ENCODE measurements at regions not wholly inside any gene's neighbourhood (a gene's known extent, or its start where the extent isn't known, plus 50 kb on each side); places are given as distances from the start of the nearest gene placed in this dataset.

DNA sequence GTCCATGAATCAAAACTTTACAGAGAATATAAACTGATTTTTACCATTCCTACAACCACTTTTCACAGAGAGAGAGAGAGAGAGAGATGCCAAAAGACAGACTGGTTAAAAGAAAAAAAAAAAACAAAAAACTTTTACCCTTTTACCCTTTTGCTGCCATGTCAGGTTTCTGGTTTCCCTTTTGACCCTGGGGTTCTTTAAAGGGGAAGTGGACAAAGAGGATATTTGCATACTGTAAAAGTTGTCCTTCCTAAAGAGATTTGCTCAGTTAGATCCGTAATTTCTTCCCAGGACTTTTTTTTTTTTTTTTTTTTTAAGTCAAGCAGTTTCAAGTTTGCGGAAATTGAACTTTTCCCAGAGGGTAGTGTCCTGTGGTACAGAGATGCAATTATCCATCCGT is 287.8 kb upstream of the RGS18 start:
- no peak for TF ChIP-seq POLR2A (IDR thresholded peaks at IDR 0.05; ENCODE audit: extremely low read depth, insufficient read length)
- TF ChIP-seq, protein P1, sequence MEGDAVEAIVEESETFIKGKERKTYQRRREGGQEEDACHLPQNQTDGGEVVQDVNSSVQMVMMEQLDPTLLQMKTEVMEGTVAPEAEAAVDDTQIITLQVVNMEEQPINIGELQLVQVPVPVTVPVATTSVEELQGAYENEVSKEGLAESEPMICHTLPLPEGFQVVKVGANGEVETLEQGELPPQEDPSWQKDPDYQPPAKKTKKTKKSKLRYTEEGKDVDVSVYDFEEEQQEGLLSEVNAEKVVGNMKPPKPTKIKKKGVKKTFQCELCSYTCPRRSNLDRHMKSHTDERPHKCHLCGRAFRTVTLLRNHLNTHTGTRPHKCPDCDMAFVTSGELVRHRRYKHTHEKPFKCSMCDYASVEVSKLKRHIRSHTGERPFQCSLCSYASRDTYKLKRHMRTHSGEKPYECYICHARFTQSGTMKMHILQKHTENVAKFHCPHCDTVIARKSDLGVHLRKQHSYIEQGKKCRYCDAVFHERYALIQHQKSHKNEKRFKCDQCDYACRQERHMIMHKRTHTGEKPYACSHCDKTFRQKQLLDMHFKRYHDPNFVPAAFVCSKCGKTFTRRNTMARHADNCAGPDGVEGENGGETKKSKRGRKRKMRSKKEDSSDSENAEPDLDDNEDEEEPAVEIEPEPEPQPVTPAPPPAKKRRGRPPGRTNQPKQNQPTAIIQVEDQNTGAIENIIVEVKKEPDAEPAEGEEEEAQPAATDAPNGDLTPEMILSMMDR (IDR thresholded peaks at IDR 0.05; ENCODE audit: low read depth, low read length) = no peak

Measured in NB4 (cell line).